AG04449 (cell line): ENCODE measurements at regions not wholly inside any gene's neighbourhood (a gene's known extent, or its start where the extent isn't known, plus 50 kb on each side); places are given as distances from the start of the nearest gene placed in this dataset.

Experiments used
- CTCF ChIA-PET: fragments of 350-600 bp; formaldehyde crosslinking; extraction: SDS; loops from one replicate; lab custom pipeline; 2021; ENCODE audit warnings: antibody characterized with exemption; lab: Yijun Ruan, JAX
- POLR2A ChIA-PET: fragments of 400-600, 350-600 bp; formaldehyde crosslinking; extraction: SDS; loops from one replicate; lab custom pipeline; 2020; ENCODE audit warnings: antibody characterized with exemption, inconsistent platforms; lab: Yijun Ruan, JAX
- DNase-seq: peaks from one replicate; pipeline ENCODE4 v3.0.0-alpha.2; 2010; ENCODE audit warnings: low read depth, low spot score
- H3K4me3 ChIP-seq: 2 replicates; pipeline ENCODE4 v1.5.1; 2011; ENCODE audit warnings: low read depth, mild to moderate bottlenecking, control low read depth, low read length
- TF ChIP-seq, protein P1 (sequence below): IDR thresholded peaks from one replicate; pipeline ENCODE4 v1.5.1; 2011; ENCODE audit warnings: mild to moderate bottlenecking, moderate library complexity, low read length, control low read depth, inconsistent platforms; ENCODE audit not compliant: insufficient read depth; ENCODE audit errors: missing control alignments

DNA sequence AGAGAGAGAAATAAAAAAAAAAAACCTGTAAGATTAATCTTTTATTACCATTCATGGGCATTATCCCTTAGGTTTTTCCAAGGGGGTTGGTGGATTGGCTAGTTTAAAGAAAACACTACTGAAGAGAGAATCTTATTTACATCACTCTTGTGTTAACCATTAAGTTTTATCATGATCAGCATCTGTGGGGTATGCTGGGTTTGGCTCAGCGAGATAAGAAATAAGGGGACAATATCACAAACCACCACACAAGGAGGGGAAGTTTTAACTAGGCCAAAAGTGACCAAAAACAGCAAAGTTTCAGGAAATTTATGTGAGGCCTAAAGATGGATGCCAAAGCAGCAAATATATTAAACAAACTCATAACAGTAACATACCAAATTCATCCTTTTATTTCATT, 548.6 kb downstream of the SLC16A7 start:
- TF ChIP-seq, protein P1, sequence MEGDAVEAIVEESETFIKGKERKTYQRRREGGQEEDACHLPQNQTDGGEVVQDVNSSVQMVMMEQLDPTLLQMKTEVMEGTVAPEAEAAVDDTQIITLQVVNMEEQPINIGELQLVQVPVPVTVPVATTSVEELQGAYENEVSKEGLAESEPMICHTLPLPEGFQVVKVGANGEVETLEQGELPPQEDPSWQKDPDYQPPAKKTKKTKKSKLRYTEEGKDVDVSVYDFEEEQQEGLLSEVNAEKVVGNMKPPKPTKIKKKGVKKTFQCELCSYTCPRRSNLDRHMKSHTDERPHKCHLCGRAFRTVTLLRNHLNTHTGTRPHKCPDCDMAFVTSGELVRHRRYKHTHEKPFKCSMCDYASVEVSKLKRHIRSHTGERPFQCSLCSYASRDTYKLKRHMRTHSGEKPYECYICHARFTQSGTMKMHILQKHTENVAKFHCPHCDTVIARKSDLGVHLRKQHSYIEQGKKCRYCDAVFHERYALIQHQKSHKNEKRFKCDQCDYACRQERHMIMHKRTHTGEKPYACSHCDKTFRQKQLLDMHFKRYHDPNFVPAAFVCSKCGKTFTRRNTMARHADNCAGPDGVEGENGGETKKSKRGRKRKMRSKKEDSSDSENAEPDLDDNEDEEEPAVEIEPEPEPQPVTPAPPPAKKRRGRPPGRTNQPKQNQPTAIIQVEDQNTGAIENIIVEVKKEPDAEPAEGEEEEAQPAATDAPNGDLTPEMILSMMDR, result no peak
- no peak overlapping the region for H3K4me3 ChIP-seq
- POLR2A ChIA-PET, result no interaction called here
- CTCF ChIA-PET, result interaction anchor here (1.5 kb wide), 1 partner anchor 994 kb away, joined by 3 read pairs; no protein-coding TSS in a partner anchor
- DNase-seq, result no peak

DNA sequence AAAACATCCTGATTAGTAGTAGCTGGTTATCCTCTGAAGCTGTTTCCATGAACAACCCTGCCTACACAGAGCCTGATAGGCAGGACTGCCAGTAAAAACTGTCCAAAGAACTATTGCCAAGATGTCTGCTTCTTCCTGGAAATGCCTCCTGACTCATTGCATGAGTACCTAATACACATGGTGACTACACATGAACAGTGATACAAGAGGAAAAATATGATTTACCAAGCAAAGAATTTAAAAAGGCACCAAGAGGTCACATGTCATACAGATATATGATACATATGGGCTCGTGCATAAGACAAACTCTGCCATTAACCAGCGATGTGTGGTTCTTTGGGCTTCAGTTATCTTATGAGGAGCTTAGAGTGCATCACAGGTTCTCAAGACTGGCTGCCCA, 552.3 kb downstream of the SLC16A7 start:
- CTCF ChIA-PET, result interaction anchor here (1.1 kb wide), 1 partner anchor 174 kb away, joined by 3 read pairs; no protein-coding TSS in a partner anchor
- POLR2A ChIA-PET, result interaction anchor here (0.5 to 1.4 kb wide), 2 partner anchors 553 to 712 kb away, joined by 3 to 4 read pairs; partner anchors contain the start of gene SLC16A7
- DNase-seq, result peak; percentile 76
- TF ChIP-seq, protein P1, result no peak
- no peak overlapping the region for H3K4me3 ChIP-seq

GRCh38 chr12:60148831-60149230, 553.0 kb downstream of the SLC16A7 start:
- POLR2A ChIA-PET, result interaction anchor here (1.4 kb wide), 1 partner anchor 553 kb away, joined by 4 read pairs; the partner anchor contains the start of gene SLC16A7
- CTCF ChIA-PET, result interaction anchor here (1.1 kb wide), 1 partner anchor 175 kb away, joined by 3 read pairs; no protein-coding TSS in a partner anchor
- peak; percentile 73 for DNase-seq

GRCh38 chr12:60152756-60153155, 556.9 kb downstream of the SLC16A7 start:
- no peak overlapping the region for H3K4me3 ChIP-seq
- ChIA-PET POLR2A (no interaction called here), CTCF (no interaction called here)
- no peak for DNase-seq
- TF ChIP-seq, protein P1, result no peak

More at GRCh38 chr12:60148831-60149230, 553.0 kb downstream of the SLC16A7 start:
- no peak overlapping the region for H3K4me3 ChIP-seq
- TF ChIP-seq, protein P1, result no peak

GRCh38 chr12:60159761-60160160, 563.9 kb downstream of the SLC16A7 start:
- TF ChIP-seq, protein P1, result no peak
- ChIA-PET POLR2A (no interaction called here), CTCF (no interaction called here)
- no peak overlapping the region for H3K4me3 ChIP-seq
- no peak for DNase-seq

DNA sequence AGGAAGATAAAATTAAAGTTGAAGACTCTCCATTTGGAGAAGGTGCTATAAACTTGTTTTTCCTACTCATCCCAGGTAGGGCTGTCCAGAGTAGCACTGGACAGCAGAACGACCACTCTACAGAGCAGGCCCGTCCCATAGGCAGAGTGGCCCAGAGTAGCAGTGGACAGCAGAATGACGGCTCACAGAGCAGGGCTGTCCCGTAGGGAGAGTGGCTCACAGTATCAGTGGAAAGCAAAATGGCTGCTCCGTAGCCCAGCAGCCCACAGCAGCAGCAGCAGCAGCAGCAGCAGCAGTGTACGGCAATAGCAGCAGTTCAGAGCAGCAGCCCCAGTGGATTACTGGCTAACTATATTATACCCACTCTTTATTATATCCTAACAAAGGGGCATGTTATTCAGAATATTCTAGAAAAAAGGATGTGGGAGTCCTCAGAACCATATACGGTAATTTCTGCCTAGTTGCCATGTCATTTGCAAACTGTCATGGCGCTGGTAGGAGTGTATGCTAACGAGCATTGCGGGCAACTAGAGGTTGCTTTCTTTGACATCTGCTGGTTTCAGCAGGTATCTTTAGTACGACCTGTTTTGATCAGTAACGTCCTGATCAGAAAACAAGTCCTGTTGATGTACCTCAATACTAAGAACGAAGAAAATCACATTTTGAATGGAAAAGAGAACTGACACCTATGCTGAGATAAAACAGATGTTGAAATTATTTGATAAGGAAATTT, 567.3 kb downstream of the SLC16A7 start:
- POLR2A ChIA-PET, result no interaction called here
- no peak overlapping the region for H3K4me3 ChIP-seq
- TF ChIP-seq, protein P1, result no peak
- DNase-seq, result no peak
- CTCF ChIA-PET, result no interaction called here
